Sigmoid colon (tissue), 4 donors: ENCODE measurements at regions not wholly inside any gene's neighbourhood (a gene's known extent, or its start where the extent isn't known, plus 50 kb on each side); places are given as distances from the start of the nearest gene placed in this dataset.

ENCODE experiments used
- EP300 ChIP-seq, 4 donors: sonication (generic); formaldehyde crosslinking; IDR thresholded peaks; one replicate each; pipeline ENCODE4 v1.6.1; 2017; ENCODE audit warnings: antibody characterized with exemption in 4 of 4
- POLR2A ChIP-seq, 2 donors: fragments of 450-650 bp; IDR thresholded peaks; one replicate each; pipeline ENCODE4 v1.6.1; 2016; ENCODE audit warnings: antibody characterized with exemption in 2 of 2, mild to moderate bottlenecking in 2 of 2, moderate library complexity in 2 of 2
- POLR2AphosphoS5 ChIP-seq, 4 donors: sonication (generic); formaldehyde crosslinking; IDR thresholded peaks; one replicate each; pipeline ENCODE4 v1.6.1; 2017; ENCODE audit warnings: antibody characterized with exemption in 4 of 4
- TF ChIP-seq, protein P1 (sequence below), 4 experiments: fragments of 450-650 bp in 3 of 4; fragments of 200-600 bp in 1 of 4; IDR thresholded peaks; one replicate each; pipeline ENCODE4 v1.5.1; 2016 to 2019; ENCODE audit warnings: antibody characterized with exemption in 4 of 4, mild to moderate bottlenecking in 3 of 4, moderate library complexity in 2 of 4

GRCh38 chr21:28550057-28550825 is 442.4 kb downstream of the LTN1 start:
- TF ChIP-seq, protein P1, sequence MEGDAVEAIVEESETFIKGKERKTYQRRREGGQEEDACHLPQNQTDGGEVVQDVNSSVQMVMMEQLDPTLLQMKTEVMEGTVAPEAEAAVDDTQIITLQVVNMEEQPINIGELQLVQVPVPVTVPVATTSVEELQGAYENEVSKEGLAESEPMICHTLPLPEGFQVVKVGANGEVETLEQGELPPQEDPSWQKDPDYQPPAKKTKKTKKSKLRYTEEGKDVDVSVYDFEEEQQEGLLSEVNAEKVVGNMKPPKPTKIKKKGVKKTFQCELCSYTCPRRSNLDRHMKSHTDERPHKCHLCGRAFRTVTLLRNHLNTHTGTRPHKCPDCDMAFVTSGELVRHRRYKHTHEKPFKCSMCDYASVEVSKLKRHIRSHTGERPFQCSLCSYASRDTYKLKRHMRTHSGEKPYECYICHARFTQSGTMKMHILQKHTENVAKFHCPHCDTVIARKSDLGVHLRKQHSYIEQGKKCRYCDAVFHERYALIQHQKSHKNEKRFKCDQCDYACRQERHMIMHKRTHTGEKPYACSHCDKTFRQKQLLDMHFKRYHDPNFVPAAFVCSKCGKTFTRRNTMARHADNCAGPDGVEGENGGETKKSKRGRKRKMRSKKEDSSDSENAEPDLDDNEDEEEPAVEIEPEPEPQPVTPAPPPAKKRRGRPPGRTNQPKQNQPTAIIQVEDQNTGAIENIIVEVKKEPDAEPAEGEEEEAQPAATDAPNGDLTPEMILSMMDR (IDR thresholded peaks at IDR 0.05), result no peak
- TF ChIP-seq EP300 (IDR thresholded peaks at IDR 0.05) (no peak), POLR2A (IDR thresholded peaks at IDR 0.05) (no peak), POLR2AphosphoS5 (IDR thresholded peaks at IDR 0.05) (no peak)
